Endodermal cell (in vitro differentiated cells): ENCODE measurements at regions not wholly inside any gene's neighbourhood (a gene's known extent, or its start where the extent isn't known, plus 50 kb on each side); places are given as distances from the start of the nearest gene placed in this dataset.

Experiments used
- DNase-seq: peaks from one replicate; pipeline ENCODE4 v3.0.0-alpha.2; 2017
- H3K27ac ChIP-seq: 2 replicates; pipeline ENCODE4 v1.5.1; 2013; ENCODE audit warnings: mild to moderate bottlenecking, low read depth, low read length, moderate library complexity
- H3K27me3 ChIP-seq: 2 replicates; pipeline ENCODE4 v1.6.1; 2013; ENCODE audit warnings: mild to moderate bottlenecking, low read length, moderate library complexity; ENCODE audit not compliant: insufficient read depth, control insufficient read depth, poor library complexity, severe bottlenecking
- H3K36me3 ChIP-seq: 2 replicates; pipeline ENCODE4 v1.7.0; 2013; ENCODE audit warnings: mild to moderate bottlenecking, low read length, moderate library complexity; ENCODE audit not compliant: control insufficient read depth, insufficient read depth
- H3K4me1 ChIP-seq: one replicate; pipeline ENCODE4 v1.7.0; 2013; ENCODE audit warnings: low read length; ENCODE audit not compliant: control insufficient read depth, insufficient read depth
- H3K4me3 ChIP-seq: 2 replicates; pipeline ENCODE4 v1.5.1; 2013; ENCODE audit warnings: mild to moderate bottlenecking, low read length, moderate library complexity
- H3K9ac ChIP-seq: 2 replicates; pipeline ENCODE4 v1.6.1; 2013; ENCODE audit warnings: mild to moderate bottlenecking, low read length, moderate library complexity; ENCODE audit not compliant: poor library complexity, severe bottlenecking; ENCODE audit errors: extremely low read depth
- H3K9me3 ChIP-seq: 2 replicates; pipeline ENCODE4 v1.6.1; 2013; ENCODE audit warnings: mild to moderate bottlenecking, low read length, moderate library complexity; ENCODE audit not compliant: control insufficient read depth
- H3K27ac Mint-ChIP-seq: 2 replicates; pipeline ENCODE4 v1.8.0; 2020; ENCODE audit warnings: mixed read lengths
- H3K27me3 Mint-ChIP-seq: 2 replicates; pipeline ENCODE4 v1.8.0; 2021; ENCODE audit warnings: mild to moderate bottlenecking, mixed read lengths; ENCODE audit not compliant: insufficient read depth
- H3K36me3 Mint-ChIP-seq: 2 replicates; pipeline ENCODE4 v1.8.0; 2020; ENCODE audit warnings: low read depth, mixed read lengths
- H3K4me1 Mint-ChIP-seq: 2 replicates; pipeline ENCODE4 v1.8.0; 2020; ENCODE audit warnings: mixed read lengths
- H3K4me3 Mint-ChIP-seq: 2 replicates; pipeline ENCODE4 v1.8.0; 2020; ENCODE audit warnings: mild to moderate bottlenecking, moderate library complexity, mixed read lengths
- H3K9me3 Mint-ChIP-seq: 2 replicates; pipeline ENCODE4 v1.8.0; 2020; ENCODE audit warnings: mild to moderate bottlenecking, mixed read lengths
- WGBS, 2 experiments: methylation state at CpG; one replicate each; pipeline versions ENCODE4 v1.1.5 to v1.1.7; 2013; ENCODE audit warnings: missing lambda C conversion rate in 2 of 2, mixed read lengths in 1 of 2; ENCODE audit not compliant: insufficient coverage in 1 of 2, insufficient read length in 1 of 2; 5-methylcytosine and 5-hydroxymethylcytosine counted together
- TF ChIP-seq, protein P1 (sequence below): fragments of 200-600 bp; sonication (generic); conservative IDR thresholded peaks from 2 replicates; pipeline ENCODE4 v1.5.0; 2021; ENCODE audit warnings: antibody characterized with exemption, mild to moderate bottlenecking

- Mint-ChIP-seq H3K4me3 (no peak overlapping the region), H3K27me3 (no peaks in the 10 kb centered on the region), H3K4me1 (peaks cover 8% of the 10 kb centered on the region), H3K27ac (no peak overlapping the region), H3K36me3 (no peaks in the 10 kb centered on the region), H3K9me3 (no peaks in the 10 kb centered on the region)
- Histone ChIP-seq H3K4me1 (peaks cover 6% of the 10 kb centered on the region), H3K9ac (no peak overlapping the region), H3K36me3 (no peaks in the 10 kb centered on the region), H3K9me3 (no peaks in the 10 kb centered on the region), H3K27me3 (no peaks in the 10 kb centered on the region), H3K27ac (no peak overlapping the region), H3K4me3 (no peak overlapping the region)
- no peak for DNase-seq
- 91% methylated on average over 3 of the region's 3 CpGs; no CpG with 5 or more reads in 1 of the 2 experiments for WGBS, 2 experiments
- TF ChIP-seq, protein P1, sequence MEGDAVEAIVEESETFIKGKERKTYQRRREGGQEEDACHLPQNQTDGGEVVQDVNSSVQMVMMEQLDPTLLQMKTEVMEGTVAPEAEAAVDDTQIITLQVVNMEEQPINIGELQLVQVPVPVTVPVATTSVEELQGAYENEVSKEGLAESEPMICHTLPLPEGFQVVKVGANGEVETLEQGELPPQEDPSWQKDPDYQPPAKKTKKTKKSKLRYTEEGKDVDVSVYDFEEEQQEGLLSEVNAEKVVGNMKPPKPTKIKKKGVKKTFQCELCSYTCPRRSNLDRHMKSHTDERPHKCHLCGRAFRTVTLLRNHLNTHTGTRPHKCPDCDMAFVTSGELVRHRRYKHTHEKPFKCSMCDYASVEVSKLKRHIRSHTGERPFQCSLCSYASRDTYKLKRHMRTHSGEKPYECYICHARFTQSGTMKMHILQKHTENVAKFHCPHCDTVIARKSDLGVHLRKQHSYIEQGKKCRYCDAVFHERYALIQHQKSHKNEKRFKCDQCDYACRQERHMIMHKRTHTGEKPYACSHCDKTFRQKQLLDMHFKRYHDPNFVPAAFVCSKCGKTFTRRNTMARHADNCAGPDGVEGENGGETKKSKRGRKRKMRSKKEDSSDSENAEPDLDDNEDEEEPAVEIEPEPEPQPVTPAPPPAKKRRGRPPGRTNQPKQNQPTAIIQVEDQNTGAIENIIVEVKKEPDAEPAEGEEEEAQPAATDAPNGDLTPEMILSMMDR: no peak
Measured at GRCh38 chr3:177694316-177694715, 497.0 kb upstream of the TBL1XR1 start.

DNA sequence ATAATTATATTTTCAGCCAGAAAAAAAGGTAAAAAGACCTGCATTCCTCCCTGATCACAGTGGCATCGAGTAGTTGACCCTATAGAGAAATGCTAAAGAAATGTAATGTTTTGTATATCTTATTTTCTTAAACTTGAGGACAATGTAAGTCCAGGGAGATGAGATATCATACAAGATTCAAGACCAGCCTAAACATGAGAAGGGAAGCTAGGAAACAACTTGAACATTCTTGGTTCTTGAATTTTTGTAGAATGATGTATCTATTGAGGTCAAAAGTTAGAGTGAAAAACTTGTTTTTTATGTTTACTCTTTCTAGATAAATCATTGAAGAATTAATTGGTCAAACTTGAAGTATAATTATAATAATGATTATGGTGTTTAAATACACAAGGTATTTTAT, 497.7 kb upstream of the TBL1XR1 start:
- Histone ChIP-seq H3K27ac (no peak overlapping the region), H3K9me3 (no peaks in the 10 kb centered on the region), H3K36me3 (no peaks in the 10 kb centered on the region), H3K4me1 (peaks cover 6% of the 10 kb centered on the region), H3K9ac (no peak overlapping the region), H3K27me3 (no peaks in the 10 kb centered on the region), H3K4me3 (no peak overlapping the region)
- Mint-ChIP-seq H3K9me3 (no peaks in the 10 kb centered on the region), H3K4me3 (no peak overlapping the region), H3K36me3 (no peaks in the 10 kb centered on the region), H3K27me3 (no peaks in the 10 kb centered on the region), H3K27ac (no peak overlapping the region), H3K4me1 (peaks cover 8% of the 10 kb centered on the region)
- TF ChIP-seq, protein P1: no peak
- DNase-seq: no peak
- WGBS, 2 experiments: 100% methylated on average over 1 of the region's 1 CpG; no CpG with 5 or more reads in 1 of the 2 experiments

DNA sequence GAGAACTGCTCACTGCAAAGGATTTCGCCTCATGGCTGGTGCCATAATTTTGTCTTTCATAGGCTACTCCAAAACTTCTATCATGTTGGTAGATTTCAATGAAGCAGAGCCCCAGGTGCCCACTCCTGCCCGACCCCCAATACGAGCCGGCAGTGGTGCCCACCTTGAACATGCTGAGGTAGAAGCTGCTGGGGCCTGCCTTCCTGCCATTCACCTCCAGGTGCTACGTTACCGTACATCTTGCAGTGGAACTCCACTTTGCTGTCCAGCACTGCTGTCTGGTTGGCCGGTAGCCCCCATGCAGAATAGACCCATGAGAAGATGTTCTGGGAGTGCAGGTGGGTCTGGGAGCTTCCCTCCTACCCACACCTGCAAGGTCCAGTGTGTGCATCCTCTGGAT, 502.8 kb upstream of the TBL1XR1 start:
- Histone ChIP-seq H3K4me1 (no peaks in the 10 kb centered on the region), H3K9ac (no peak overlapping the region), H3K4me3 (no peak overlapping the region), H3K27me3 (no peaks in the 10 kb centered on the region), H3K36me3 (no peaks in the 10 kb centered on the region), H3K27ac (no peak overlapping the region), H3K9me3 (no peaks in the 10 kb centered on the region)
- H3K27ac Mint-ChIP-seq: no peak overlapping the region
- no peaks in the 10 kb centered on the region for H3K4me1 Mint-ChIP-seq
- no peaks in the 10 kb centered on the region for H3K27me3 Mint-ChIP-seq
- 95 to 98% methylated on average over 6 to 7 of the region's 7 CpGs for WGBS, 2 experiments
- H3K9me3 Mint-ChIP-seq: no peaks in the 10 kb centered on the region
- H3K36me3 Mint-ChIP-seq: no peaks in the 10 kb centered on the region
- TF ChIP-seq, protein P1: no peak
- no peak for DNase-seq
- no peak overlapping the region for H3K4me3 Mint-ChIP-seq
